ENCODE measurements at regions not wholly inside any gene's neighbourhood (a gene's known extent, or its start where the extent isn't known, plus 50 kb on each side); places are given as distances from the start of the nearest gene placed in this dataset.

GRCh38 chr6:74100719-74101287 is 404.8 kb downstream of the CD109 start:
- no peak for TF ChIP-seq CTCF (conservative IDR thresholded peaks at IDR 0.05)
- no peak for TF ChIP-seq ZFX (IDR thresholded peaks at IDR 0.05)
